WTC11 (cell line): ENCODE measurements at regions not wholly inside any gene's neighbourhood (a gene's known extent, or its start where the extent isn't known, plus 50 kb on each side); places are given as distances from the start of the nearest gene placed in this dataset.

Experiments used
- ATAC-seq: fragments of 200-7000 bp; cut with Tn5 transposase; 2 replicates; pipeline ENCODE4 v1.10.0; 2021; ENCODE audit warnings: mild to moderate bottlenecking, moderate library complexity
- CTCF ChIA-PET: fragments of 300-600 bp; sonication (Branson Sonifier 250); formaldehyde crosslinking; loops from one replicate; lab custom pipeline; 2021; ENCODE audit warnings: antibody characterized with exemption; lab: Charles Lee
- POLR2A ChIA-PET: fragments of 350-600 bp; sonication (Branson Sonifier 250); formaldehyde crosslinking; loops from one replicate; lab custom pipeline; 2021; ENCODE audit warnings: antibody characterized with exemption; lab: Charles Lee
- DNase-seq: peaks from one replicate; pipeline ENCODE4 v3.0.0; 2021; ENCODE audit warnings: low spot score
- H3K27ac Mint-ChIP-seq: 2 replicates; pipeline ENCODE4 v1.8.0; 2021; ENCODE audit warnings: mixed read lengths
- H3K27me3 Mint-ChIP-seq: 2 replicates; pipeline ENCODE4 v1.8.0; 2021; ENCODE audit warnings: low read depth, mild to moderate bottlenecking, moderate library complexity, mixed read lengths
- H3K36me3 Mint-ChIP-seq: 2 replicates; pipeline ENCODE4 v1.8.0; 2021; ENCODE audit warnings: mixed read lengths
- H3K4me1 Mint-ChIP-seq: 2 replicates; pipeline ENCODE4 v1.8.0; 2022; ENCODE audit warnings: mixed read lengths
- H3K4me3 Mint-ChIP-seq: 2 replicates; pipeline ENCODE4 v1.8.0; 2021; ENCODE audit warnings: mild to moderate bottlenecking, moderate library complexity, mixed read lengths
- H3K9me3 Mint-ChIP-seq: 2 replicates; pipeline ENCODE4 v1.8.0; 2021; ENCODE audit warnings: mixed read lengths
- CREM ChIP-seq: sonication (generic); formaldehyde crosslinking; IDR thresholded peaks from 2 replicates; pipeline ENCODE4 v1.8.1; 2022; ENCODE audit warnings: mild to moderate bottlenecking, missing genetic modification reagents, moderate library complexity
- GABPB1 ChIP-seq: sonication (generic); formaldehyde crosslinking; IDR thresholded peaks from 2 replicates; pipeline ENCODE4 v1.8.1; 2023; ENCODE audit warnings: mild to moderate bottlenecking, missing genetic modification reagents
- NFATC4 ChIP-seq: fragments of 250-450 bp; sonication (Bioruptor Pico); IDR thresholded peaks from 2 replicates; pipeline ENCODE4 v1.9.0; 2021; ENCODE audit warnings: mild to moderate bottlenecking
- NFE2L1 ChIP-seq: sonication (generic); formaldehyde crosslinking; IDR thresholded peaks from 2 replicates; pipeline ENCODE4 v1.8.1; 2023; ENCODE audit warnings: missing genetic modification reagents
- NFYB ChIP-seq: sonication (generic); formaldehyde crosslinking; conservative IDR thresholded peaks from 2 replicates; pipeline ENCODE4 v1.8.0; 2022; ENCODE audit warnings: low read depth, missing genetic modification reagents
- NR1H2 ChIP-seq: sonication (generic); formaldehyde crosslinking; IDR thresholded peaks from 2 replicates; pipeline ENCODE4 v1.9.0; 2021; ENCODE audit warnings: mild to moderate bottlenecking, moderate library complexity, missing genetic modification reagents
- TP53 ChIP-seq: sonication (generic); formaldehyde crosslinking; IDR thresholded peaks from 2 replicates; pipeline ENCODE4 v1.8.1; 2023; ENCODE audit warnings: mild to moderate bottlenecking, missing genetic modification reagents
- ZBTB21 ChIP-seq: sonication (generic); formaldehyde crosslinking; IDR thresholded peaks from 2 replicates; pipeline ENCODE4 v1.8.1; 2023; ENCODE audit warnings: mild to moderate bottlenecking, missing genetic modification reagents, borderline replicate concordance
- ZNF423 ChIP-seq: fragments of 250-450 bp; sonication (Bioruptor Pico); IDR thresholded peaks from 2 replicates; pipeline ENCODE4 v2.1.2; 2022; ENCODE audit warnings: mild to moderate bottlenecking, moderate library complexity
- ZNF671 ChIP-seq: fragments of 250-450 bp; sonication (Bioruptor Pico); IDR thresholded peaks from 2 replicates; pipeline ENCODE4 v1.8.0; 2021; ENCODE audit warnings: mild to moderate bottlenecking
- TF ChIP-seq, protein P1 (sequence below): fragments of 250-450 bp; sonication (Bioruptor Pico); IDR thresholded peaks from 2 replicates; pipeline ENCODE4 v1.9.0; 2021; ENCODE audit warnings: moderate library complexity, mild to moderate bottlenecking, inconsistent platforms, borderline replicate concordance
- TF ChIP-seq, protein P2 (sequence below): sonication (generic); formaldehyde crosslinking; IDR thresholded peaks from 2 replicates; pipeline ENCODE4 v1.8.1; 2022; ENCODE audit warnings: missing genetic modification reagents, borderline replicate concordance
- TF ChIP-seq, protein P3 (sequence below): sonication (generic); formaldehyde crosslinking; IDR thresholded peaks from 2 replicates; pipeline ENCODE4 v1.8.1; 2023; ENCODE audit warnings: mild to moderate bottlenecking, moderate library complexity, missing genetic modification reagents
- TF ChIP-seq, protein P4 (sequence below): sonication (generic); formaldehyde crosslinking; IDR thresholded peaks from 2 replicates; pipeline ENCODE4 v1.8.0; 2022; ENCODE audit warnings: mild to moderate bottlenecking, missing genetic modification reagents
- TF ChIP-seq, protein P5 (sequence below): sonication (generic); formaldehyde crosslinking; IDR thresholded peaks from 2 replicates; pipeline ENCODE4 v1.8.1; 2022; ENCODE audit warnings: low read depth, missing genetic modification reagents, borderline replicate concordance
- TF ChIP-seq, protein P6 (sequence below): fragments of 250-450 bp; sonication (Bioruptor Pico); IDR thresholded peaks from 2 replicates; pipeline ENCODE4 v1.9.0; 2021; ENCODE audit warnings: mild to moderate bottlenecking
- TF ChIP-seq, protein P7 (sequence below): fragments of 250-450 bp; sonication (Bioruptor Pico); IDR thresholded peaks from 2 replicates; pipeline ENCODE4 v2.1.2; 2022; ENCODE audit warnings: mild to moderate bottlenecking, moderate library complexity
- TF ChIP-seq, protein P8 (sequence below): sonication (generic); formaldehyde crosslinking; IDR thresholded peaks from 2 replicates; pipeline ENCODE4 v1.8.1; 2022; ENCODE audit warnings: mild to moderate bottlenecking, moderate library complexity, missing genetic modification reagents
- TF ChIP-seq, protein P9 (sequence below): fragments of 250-450 bp; sonication (Bioruptor Pico); conservative IDR thresholded peaks from 2 replicates; pipeline ENCODE4 v1.9.0; 2021; ENCODE audit warnings: mild to moderate bottlenecking

DNA sequence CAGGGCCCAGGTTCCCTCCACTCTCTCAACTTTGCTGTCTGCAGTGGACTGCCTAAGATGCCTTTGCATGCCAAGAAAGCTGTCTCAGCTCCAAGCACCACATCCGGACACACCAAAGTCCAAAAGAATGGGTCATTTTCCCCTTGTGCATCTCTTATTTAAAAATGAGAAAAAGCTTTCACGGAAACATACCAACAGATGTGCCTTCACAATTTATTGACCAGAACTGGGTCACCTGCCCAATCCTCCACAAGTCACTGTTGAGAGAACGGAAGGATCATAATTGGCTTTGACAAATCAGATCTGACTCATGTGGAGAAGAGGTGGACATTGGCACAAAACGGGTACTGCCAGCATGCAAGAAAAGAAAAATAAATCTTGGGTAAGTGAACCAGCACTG, 258.3 kb downstream of the SNX13 start:
- no peak for TF ChIP-seq ZNF671 (CRISPR knock-in tag)
- no peak for TF ChIP-seq CREM (CRISPR knock-in tag)
- TF ChIP-seq, protein P1, sequence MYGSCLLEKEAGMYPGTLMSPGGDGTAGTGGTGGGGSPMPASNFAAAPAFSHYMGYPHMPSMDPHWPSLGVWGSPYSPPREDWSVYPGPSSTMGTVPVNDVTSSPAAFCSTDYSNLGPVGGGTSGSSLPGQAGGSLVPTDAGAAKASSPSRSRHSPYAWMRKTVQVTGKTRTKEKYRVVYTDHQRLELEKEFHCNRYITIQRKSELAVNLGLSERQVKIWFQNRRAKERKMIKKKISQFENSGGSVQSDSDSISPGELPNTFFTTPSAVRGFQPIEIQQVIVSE, result no peak
- TF ChIP-seq, protein P2, sequence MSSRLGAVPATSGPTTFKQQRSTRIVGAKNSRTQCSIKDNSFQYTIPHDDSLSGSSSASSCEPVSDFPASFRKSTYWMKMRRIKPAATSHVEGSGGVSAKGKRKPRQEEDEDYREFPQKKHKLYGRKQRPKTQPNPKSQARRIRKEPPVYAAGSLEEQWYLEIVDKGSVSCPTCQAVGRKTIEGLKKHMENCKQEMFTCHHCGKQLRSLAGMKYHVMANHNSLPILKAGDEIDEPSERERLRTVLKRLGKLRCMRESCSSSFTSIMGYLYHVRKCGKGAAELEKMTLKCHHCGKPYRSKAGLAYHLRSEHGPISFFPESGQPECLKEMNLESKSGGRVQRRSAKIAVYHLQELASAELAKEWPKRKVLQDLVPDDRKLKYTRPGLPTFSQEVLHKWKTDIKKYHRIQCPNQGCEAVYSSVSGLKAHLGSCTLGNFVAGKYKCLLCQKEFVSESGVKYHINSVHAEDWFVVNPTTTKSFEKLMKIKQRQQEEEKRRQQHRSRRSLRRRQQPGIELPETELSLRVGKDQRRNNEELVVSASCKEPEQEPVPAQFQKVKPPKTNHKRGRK (CRISPR knock-in tag), result no peak
- TF ChIP-seq, protein P3, sequence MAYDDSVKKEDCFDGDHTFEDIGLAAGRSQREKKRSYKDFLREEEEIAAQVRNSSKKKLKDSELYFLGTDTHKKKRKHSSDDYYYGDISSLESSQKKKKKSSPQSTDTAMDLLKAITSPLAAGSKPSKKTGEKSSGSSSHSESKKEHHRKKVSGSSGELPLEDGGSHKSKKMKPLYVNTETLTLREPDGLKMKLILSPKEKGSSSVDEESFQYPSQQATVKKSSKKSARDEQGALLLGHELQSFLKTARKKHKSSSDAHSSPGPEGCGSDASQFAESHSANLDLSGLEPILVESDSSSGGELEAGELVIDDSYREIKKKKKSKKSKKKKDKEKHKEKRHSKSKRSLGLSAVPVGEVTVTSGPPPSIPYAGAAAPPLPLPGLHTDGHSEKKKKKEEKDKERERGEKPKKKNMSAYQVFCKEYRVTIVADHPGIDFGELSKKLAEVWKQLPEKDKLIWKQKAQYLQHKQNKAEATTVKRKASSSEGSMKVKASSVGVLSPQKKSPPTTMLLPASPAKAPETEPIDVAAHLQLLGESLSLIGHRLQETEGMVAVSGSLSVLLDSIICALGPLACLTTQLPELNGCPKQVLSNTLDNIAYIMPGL, result no peak
- TF ChIP-seq, protein P4, sequence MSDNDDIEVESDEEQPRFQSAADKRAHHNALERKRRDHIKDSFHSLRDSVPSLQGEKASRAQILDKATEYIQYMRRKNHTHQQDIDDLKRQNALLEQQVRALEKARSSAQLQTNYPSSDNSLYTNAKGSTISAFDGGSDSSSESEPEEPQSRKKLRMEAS (CRISPR knock-in tag), result no peak
- no peak for TF ChIP-seq NFATC4 (CRISPR knock-in tag)
- TF ChIP-seq ZBTB21, result no peak
- TF ChIP-seq, protein P5, sequence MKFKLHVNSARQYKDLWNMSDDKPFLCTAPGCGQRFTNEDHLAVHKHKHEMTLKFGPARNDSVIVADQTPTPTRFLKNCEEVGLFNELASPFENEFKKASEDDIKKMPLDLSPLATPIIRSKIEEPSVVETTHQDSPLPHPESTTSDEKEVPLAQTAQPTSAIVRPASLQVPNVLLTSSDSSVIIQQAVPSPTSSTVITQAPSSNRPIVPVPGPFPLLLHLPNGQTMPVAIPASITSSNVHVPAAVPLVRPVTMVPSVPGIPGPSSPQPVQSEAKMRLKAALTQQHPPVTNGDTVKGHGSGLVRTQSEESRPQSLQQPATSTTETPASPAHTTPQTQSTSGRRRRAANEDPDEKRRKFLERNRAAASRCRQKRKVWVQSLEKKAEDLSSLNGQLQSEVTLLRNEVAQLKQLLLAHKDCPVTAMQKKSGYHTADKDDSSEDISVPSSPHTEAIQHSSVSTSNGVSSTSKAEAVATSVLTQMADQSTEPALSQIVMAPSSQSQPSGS (CRISPR knock-in tag), result no peak
- no peak for TF ChIP-seq GABPB1 (CRISPR knock-in tag)
- TF ChIP-seq, protein P6, sequence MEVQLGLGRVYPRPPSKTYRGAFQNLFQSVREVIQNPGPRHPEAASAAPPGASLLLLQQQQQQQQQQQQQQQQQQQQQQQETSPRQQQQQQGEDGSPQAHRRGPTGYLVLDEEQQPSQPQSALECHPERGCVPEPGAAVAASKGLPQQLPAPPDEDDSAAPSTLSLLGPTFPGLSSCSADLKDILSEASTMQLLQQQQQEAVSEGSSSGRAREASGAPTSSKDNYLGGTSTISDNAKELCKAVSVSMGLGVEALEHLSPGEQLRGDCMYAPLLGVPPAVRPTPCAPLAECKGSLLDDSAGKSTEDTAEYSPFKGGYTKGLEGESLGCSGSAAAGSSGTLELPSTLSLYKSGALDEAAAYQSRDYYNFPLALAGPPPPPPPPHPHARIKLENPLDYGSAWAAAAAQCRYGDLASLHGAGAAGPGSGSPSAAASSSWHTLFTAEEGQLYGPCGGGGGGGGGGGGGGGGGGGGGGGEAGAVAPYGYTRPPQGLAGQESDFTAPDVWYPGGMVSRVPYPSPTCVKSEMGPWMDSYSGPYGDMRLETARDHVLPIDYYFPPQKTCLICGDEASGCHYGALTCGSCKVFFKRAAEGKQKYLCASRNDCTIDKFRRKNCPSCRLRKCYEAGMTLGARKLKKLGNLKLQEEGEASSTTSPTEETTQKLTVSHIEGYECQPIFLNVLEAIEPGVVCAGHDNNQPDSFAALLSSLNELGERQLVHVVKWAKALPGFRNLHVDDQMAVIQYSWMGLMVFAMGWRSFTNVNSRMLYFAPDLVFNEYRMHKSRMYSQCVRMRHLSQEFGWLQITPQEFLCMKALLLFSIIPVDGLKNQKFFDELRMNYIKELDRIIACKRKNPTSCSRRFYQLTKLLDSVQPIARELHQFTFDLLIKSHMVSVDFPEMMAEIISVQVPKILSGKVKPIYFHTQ, result no peak
- TF ChIP-seq, all 79 proteins: peak for 0
- DNase-seq (no peak), ATAC-seq (no peak)
- Mint-ChIP-seq H3K27me3 (no peaks in the 10 kb centered on the region), H3K27ac (no peak overlapping the region), H3K36me3 (no peaks in the 10 kb centered on the region), H3K9me3 (0 out of 2 replicates have a peak, but pooled peaks cover 4% of the 10 kb centered on the region), H3K4me1 (peaks cover 12% of the 10 kb centered on the region), H3K4me3 (no peak overlapping the region)
- ChIA-PET CTCF (interaction anchor here (0.8 to 2.6 kb wide), 5 partner anchors 10 to 638 kb away, joined by 3 to 16 read pairs (median 5); no protein-coding TSS in a partner anchor), POLR2A (interaction anchor here (0.5 kb wide), 1 partner anchor 1159 kb away, joined by 3 read pairs; no protein-coding TSS in a partner anchor)

DNA sequence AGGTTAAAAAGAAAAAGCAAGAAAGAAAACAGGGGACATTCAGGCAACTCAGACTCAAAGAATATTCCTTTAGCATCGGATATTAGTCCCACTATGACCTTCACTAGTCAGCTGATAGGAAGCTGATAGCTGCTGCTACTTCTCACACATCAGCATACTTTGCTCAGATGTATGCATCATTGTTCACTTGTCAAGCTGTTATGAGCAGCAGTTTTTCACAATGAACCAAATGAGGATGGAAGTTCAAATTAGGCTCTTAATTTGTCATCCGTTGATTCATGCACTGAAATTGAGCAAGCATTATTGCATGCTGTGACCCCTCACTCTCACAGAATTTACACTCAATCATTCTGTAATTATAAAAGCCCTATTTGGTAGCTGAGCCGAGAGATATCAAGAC, 257.7 kb downstream of the SNX13 start:
- ChIA-PET CTCF (interaction anchor here (2.6 kb wide), 1 partner anchor 24 kb away, joined by 16 read pairs; no protein-coding TSS in a partner anchor), POLR2A (no interaction called here)
- DNase-seq (no peak), ATAC-seq (no peak)
- Mint-ChIP-seq H3K9me3 (peaks cover 8% of the 10 kb centered on the region; the same call in 1 of the 2 replicates), H3K36me3 (no peaks in the 10 kb centered on the region), H3K4me3 (no peak overlapping the region), H3K27ac (no peak overlapping the region), H3K4me1 (peaks cover 12% of the 10 kb centered on the region), H3K27me3 (no peaks in the 10 kb centered on the region)
- TF ChIP-seq, protein P7, sequence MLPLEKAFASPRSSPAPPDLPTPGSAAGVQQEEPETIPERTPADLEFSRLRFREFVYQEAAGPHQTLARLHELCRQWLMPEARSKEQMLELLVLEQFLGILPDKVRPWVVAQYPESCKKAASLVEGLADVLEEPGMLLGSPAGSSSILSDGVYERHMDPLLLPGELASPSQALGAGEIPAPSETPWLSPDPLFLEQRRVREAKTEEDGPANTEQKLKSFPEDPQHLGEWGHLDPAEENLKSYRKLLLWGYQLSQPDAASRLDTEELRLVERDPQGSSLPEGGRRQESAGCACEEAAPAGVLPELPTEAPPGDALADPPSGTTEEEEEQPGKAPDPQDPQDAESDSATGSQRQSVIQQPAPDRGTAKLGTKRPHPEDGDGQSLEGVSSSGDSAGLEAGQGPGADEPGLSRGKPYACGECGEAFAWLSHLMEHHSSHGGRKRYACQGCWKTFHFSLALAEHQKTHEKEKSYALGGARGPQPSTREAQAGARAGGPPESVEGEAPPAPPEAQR (CRISPR knock-in tag), result no peak
- TF ChIP-seq TP53 (no peak), NFE2L1 (no peak), NR1H2 (CRISPR knock-in tag) (no peak), NFYB (CRISPR knock-in tag) (no peak), ZNF423 (CRISPR knock-in tag) (no peak)
- TF ChIP-seq, protein P8, sequence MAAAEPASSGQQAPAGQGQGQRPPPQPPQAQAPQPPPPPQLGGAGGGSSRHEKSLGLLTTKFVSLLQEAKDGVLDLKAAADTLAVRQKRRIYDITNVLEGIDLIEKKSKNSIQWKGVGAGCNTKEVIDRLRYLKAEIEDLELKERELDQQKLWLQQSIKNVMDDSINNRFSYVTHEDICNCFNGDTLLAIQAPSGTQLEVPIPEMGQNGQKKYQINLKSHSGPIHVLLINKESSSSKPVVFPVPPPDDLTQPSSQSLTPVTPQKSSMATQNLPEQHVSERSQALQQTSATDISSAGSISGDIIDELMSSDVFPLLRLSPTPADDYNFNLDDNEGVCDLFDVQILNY (CRISPR knock-in tag), result no peak
- TF ChIP-seq, protein P9, sequence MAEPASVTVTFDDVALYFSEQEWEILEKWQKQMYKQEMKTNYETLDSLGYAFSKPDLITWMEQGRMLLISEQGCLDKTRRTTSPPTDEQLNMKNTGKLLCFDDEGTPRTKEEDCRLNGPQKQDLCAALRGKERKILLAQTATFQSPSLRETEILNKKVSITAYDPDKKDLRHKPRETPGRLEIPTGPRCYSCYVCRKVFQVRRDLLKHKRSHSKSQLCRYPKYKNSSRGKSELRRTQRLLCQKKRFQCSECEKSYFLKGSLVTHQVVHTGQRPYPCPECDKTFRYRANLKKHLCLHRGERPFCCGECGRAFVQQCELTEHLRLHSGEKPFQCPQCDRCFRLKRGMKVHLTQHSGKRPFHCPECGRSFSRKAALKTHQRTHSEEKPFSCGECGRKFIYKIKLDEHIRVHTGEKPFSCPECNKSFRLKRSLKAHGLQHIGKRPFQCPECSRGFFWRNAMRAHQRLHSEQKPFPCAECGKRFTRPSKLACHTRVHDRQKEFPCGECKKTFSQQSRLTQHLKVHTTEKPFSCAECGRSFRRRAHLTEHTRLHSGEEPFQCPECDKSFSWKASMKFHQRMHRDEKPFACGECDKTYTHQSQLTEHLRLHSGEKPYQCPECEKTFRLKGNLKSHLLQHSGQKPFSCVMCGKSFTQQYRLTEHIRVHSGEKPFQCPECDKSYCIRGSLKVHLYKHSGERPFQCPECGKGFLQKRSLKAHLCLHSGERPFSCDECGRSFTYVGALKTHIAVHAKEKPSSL (CRISPR knock-in tag), result no peak
- TF ChIP-seq, protein P2 (CRISPR knock-in tag), result no peak
